ENCODE measurements at regions not wholly inside any gene's neighbourhood (a gene's known extent, or its start where the extent isn't known, plus 50 kb on each side); places are given as distances from the start of the nearest gene placed in this dataset.

GRCh38 chr12:24605466-24605865 lies 343.4 kb downstream of the BCAT1 start:
- TF ChIP-seq CTCF (IDR thresholded peaks at IDR 0.05; ENCODE audit: low read depth, low read length) (no peak), POLR2A (IDR thresholded peaks at IDR 0.05; ENCODE audit: extremely low read depth, insufficient read length) (no peak)

All from NB4 (cell line).